A673 (cell line): ENCODE measurements at regions not wholly inside any gene's neighbourhood (a gene's known extent, or its start where the extent isn't known, plus 50 kb on each side); places are given as distances from the start of the nearest gene placed in this dataset.

Experiments
- EZH2 ChIP-seq: fragments of 200-600 bp; sonication (generic); IDR thresholded peaks from 2 replicates; pipeline ENCODE4 v1.6.1; 2017; ENCODE audit warnings: borderline replicate concordance, low read depth, mild to moderate bottlenecking, mixed read lengths, antibody characterized with exemption, low read length; ENCODE audit not compliant: poor library complexity, severe bottlenecking
- TF ChIP-seq, protein P1 (sequence below): fragments of 300-800, 200-600 bp; sonication (generic); conservative IDR thresholded peaks from 2 replicates; pipeline ENCODE4 v1.5.1; 2017; ENCODE audit warnings: low read depth, mild to moderate bottlenecking, antibody characterized with exemption, low read length, moderate library complexity, mixed read lengths

GRCh38 chr1:204813522-204813921 is 57.1 kb upstream of the NFASC start:
- TF ChIP-seq, protein P1, sequence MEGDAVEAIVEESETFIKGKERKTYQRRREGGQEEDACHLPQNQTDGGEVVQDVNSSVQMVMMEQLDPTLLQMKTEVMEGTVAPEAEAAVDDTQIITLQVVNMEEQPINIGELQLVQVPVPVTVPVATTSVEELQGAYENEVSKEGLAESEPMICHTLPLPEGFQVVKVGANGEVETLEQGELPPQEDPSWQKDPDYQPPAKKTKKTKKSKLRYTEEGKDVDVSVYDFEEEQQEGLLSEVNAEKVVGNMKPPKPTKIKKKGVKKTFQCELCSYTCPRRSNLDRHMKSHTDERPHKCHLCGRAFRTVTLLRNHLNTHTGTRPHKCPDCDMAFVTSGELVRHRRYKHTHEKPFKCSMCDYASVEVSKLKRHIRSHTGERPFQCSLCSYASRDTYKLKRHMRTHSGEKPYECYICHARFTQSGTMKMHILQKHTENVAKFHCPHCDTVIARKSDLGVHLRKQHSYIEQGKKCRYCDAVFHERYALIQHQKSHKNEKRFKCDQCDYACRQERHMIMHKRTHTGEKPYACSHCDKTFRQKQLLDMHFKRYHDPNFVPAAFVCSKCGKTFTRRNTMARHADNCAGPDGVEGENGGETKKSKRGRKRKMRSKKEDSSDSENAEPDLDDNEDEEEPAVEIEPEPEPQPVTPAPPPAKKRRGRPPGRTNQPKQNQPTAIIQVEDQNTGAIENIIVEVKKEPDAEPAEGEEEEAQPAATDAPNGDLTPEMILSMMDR, result no peak
- TF ChIP-seq EZH2, result no peak
